GM19455 (cell line): ENCODE measurements at regions not wholly inside any gene's neighbourhood (a gene's known extent, or its start where the extent isn't known, plus 50 kb on each side); places are given as distances from the start of the nearest gene placed in this dataset.

Source experiments
- ATAC-seq: cut with Tn5 transposase; IDR thresholded peaks from one replicate; pipeline ENCODE4 v1.9.1; 2021; ENCODE audit not compliant: unreplicated experiment

GRCh38 chr6:23340271-23340670 lies 770.9 kb downstream of the HDGFL1 start:
- no peak for ATAC-seq

DNA sequence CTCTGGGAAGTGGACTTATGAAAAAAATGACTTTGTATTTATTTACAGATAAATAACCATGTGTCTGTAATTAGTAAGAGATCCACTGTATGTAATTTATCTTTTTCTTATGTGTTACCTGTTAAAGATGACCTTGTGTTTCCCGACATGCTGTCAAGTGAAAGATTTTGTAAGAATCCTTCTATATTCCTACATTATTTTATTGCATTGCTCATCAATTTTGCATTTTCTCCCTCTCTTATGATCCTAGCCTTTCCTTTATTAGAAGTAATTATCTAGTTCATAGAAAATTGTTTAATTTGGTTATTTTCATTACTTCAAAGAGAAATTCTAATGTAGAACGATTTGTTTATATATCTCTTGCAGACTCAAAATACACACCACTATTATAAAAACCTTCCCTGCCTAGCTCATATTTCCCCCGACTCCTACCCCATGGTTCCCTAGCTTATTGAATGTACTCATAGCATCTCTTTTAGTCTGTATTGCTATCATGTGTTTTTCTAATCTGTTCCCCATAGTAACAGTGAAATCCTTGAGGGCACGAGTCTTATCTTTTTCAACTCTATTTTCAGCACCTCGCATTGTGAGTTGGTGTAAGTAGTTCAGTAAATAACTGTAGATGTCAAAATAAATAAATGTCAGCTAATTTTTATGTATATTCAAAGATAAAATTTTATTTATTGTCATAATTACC lies 774.4 kb downstream of the HDGFL1 start:
- ATAC-seq, result no peak

GRCh38 chr6:23348185-23348584 lies 777.8 kb upstream of the NRSN1 start:
- no peak for ATAC-seq

DNA sequence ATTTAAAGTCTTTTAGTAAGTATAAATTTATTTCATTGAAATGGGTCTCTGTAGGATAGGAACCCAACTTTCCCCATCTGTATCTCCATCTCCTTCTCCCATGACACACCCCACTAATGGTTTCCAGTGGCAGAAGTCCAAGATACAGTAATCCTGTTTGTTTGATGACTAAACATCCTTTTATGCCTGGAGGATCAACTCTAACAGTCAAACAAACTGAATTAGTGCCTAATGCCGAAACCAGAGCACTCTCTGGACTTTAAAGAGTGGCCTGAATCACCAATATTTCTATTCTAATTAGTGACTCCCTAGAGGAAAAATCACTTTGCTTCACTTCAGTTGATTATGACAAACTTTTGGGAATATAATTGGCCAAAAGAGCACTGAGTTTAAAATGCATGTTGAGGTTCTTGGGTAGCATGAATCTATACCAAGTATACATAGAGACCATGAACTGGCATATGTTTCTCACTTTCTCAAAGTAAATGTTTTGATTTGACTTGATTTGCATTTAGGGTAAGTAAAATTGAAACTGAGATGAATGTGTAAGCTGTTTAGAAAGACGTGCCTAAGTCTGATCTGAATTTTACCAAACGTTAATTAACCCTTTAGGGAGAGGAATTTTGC lies 776.4 kb upstream of the NRSN1 start:
- ATAC-seq, result no peak

DNA sequence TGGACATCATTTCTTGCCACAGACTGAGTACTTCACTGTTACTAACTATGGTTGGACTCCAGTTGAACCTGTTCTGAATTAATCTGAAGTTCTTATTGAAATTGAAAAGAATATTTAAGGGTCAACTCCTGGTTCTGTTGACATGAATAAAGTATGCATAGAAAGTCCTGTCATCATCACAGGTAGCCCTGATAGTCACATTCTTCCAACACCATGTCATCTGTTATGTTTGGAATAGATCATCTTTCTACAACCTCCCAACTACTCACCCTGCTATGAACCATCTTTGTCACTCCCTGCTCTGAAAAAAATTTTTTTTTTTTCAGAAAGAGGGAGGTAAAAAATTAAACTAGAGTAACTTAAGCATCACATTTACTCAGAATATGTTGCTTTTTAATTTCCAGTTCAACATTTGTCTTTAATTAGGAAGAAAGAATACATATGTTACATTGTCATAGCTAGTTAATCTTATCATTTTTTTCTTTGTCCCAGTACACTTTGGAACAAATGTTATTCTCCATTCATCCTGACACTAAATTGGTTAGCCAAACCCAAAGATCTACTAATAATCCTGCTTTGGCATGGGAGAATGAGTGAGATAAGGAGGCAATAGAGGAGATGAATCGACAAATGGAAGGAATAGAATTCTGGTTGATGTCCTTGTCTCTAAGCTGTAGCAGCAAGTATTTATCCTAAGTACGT lies 775.1 kb upstream of the NRSN1 start:
- no peak for ATAC-seq

DNA sequence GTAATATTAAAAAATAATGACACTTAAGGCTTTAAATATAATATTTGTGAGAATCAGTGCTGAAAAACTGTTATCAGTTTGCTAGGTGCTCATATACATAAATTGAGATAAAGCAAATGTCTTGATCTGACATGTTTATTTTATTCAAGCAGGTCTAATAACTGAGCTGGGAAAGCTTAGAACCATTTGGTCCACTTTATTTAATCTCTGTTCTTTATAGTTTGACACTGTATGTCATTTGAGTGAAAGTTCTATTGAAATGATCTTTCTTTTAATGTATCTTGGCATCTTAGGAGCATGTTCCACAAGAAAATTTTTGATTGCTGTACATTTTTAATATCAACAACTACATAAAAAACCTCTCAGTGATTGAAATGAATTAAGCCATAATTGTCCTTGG lies 772.0 kb upstream of the NRSN1 start:
- no peak for ATAC-seq

DNA sequence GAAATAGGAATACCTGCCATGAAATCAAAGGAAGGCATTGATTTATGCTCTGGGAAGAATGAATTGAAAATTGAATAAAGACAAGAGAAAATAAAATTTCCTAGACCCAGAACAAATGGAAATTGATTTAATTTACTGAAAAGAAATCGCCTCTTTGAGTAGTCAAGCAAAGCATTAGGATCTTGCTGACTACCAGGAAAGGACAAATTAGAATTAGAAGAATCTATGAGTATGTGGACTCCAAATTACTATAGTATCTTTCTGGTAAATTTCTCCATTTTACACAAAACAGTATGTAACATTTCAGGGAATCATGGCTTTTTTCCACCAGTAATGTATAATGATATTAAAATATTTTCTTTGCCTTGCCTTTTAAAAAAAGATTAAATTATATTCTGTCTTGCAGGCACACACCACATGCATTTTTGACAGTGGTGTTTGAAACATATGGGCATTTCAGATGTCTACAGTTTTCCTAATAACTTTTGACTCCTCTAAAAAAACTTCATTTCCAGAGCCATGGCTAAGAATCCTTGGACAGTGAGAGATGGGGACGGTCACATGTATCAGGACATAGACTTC lies 768.7 kb upstream of the NRSN1 start:
- ATAC-seq, result no peak

DNA sequence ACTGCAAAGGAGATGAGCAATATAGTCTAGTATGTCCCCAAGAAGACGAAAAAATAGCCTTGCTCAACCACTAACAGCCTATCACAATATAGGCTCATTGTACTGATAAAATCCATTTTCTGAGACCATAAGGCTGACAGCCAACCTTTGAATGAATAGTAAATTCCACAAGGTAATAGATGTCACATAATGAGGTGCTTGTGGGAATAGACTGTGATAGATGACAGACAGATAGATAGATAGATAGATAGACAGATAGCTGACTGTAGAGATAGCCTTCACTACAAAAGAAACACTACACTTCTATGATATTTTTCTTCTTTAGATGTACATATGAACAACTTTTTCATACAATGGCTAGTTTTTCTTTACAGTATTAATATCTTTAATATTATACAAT lies 760.3 kb upstream of the NRSN1 start:
- ATAC-seq, result no peak

- no peak for ATAC-seq
Observed at GRCh38 chr6:23367311-23367710, 758.7 kb upstream of the NRSN1 start.

DNA sequence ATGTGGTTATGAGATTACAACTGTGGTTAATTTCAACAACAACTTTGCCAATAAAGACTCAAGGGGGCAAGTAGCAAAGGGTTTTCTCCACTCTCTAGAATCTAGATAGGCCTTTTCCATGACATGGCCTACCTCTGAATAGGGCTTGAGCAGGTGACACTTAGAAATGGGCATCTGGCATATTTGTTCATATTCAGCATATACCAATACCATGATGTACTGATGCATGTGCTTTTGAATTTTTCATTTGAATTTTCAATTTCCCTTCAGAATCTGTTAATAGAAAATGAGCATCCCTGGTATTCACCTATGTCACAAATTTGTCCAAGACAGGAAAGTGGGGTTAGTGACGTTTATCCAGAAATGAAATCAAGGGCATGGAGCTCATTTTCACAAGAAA lies 757.5 kb upstream of the NRSN1 start:
- no peak for ATAC-seq

DNA sequence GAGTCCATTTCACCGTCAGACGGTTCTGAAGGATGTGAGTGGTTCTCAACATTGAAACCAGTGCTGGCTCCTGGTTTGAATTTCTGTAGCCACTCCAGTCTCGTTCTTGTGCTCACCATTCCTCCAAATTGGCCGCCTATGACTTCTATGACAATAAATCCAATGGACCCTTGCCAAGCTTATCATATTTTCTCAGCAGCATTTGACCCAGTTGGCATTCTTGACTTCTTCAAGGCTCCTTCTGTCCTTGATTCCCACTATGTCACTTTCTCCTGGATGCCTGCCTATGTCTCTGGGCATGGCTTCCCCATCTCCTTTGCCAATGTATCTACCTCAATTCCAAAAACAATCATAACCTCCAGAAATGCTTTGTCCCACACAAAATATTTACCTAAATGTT lies 756.0 kb upstream of the NRSN1 start:
- no peak for ATAC-seq

DNA sequence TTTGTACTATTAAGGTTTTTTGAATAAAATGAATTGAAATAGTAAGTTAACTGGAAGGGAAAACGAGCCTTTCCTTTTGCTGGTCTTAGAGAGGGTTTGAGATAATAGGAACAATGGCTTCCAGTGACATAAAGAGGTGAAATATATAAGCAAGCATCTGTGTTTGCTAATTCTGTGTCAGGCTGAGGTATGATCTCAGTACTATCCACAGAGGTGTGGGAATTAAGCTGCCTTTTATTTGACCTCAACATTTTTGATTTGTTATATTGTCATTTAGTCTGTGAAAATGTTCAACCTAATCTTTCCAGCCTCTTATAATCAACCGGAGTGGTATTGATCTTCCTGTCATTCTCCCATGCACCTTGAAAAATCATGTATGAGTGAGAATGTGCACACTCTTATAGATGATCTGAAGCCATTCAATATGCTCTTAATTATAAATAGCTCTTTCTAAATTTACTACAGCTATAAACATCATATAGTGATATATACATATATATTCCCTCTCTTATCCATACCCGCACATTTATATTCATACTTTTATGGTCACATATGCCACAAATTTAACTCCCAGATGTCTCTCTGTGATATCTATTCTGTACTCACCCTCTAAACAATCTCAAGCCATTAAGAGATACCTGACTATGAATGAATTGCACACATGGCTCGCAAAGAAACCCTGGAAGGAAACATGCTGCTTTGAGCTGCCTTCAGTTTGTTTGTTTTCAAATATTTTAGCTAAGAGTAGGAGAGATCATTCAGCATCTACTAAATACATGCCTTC lies 754.7 kb upstream of the NRSN1 start:
- no peak for ATAC-seq

GRCh38 chr6:23377830-23378229 lies 748.2 kb upstream of the NRSN1 start:
- no peak for ATAC-seq

GRCh38 chr6:23380465-23380864 lies 745.5 kb upstream of the NRSN1 start:
- ATAC-seq, result no peak

DNA sequence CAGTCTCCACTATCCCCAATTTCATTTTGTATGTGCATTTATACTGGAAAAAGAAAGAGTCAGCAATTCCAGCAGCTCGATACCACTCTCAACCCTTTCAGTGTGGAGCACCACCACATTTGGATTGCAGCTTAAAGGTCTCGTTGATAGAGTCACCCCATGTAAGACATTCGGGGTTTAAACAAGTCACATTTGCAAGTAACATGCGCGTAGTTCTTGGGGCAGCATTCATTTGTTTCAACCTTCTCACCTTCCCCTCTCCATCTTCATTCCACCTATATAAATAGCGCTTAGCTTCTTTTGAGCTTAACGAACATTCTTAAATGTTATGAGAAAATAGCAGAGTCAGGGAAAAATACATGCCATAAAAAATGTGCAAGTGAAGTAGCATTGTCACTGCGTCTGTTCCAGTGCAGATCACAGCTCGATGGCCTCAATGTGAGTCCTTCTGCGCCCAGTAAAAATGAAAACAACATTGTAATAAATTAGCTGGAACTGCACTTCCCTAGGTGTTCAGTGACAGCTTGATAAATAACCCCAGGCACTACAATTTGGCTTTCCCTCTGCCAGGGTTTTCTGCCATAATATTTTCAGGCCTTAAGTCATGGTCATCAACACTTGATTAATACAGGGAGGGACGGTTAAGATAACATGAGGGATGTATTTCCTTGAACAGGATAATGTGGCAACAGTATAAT lies 737.8 kb upstream of the NRSN1 start:
- no peak for ATAC-seq

- no peak for ATAC-seq
Observed at GRCh38 chr6:23389386-23389785, 736.6 kb upstream of the NRSN1 start.

- no peak for ATAC-seq
Observed at GRCh38 chr6:23390221-23390620, 735.8 kb upstream of the NRSN1 start.

DNA sequence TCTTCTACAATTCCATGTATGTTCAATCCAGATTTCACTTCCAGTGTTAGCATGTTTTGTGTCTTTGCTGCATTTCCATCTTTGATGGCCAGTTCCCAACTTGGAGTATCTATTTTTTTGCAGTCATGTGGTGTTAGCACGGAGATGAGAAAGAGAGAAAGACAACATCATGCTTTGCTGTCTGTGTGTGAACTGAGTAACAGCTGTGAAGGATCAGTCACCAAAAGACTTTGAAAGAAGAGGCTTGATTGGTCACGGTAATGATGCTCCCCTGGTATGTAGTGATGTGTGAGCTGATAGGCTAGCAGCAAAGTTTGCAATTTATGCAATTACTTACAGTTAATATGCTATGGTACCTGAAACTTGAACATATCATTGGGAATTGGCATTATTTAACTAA lies 731.3 kb upstream of the NRSN1 start:
- no peak for ATAC-seq

- no peak for ATAC-seq
Observed at GRCh38 chr6:23395381-23395780, 730.6 kb upstream of the NRSN1 start.

GRCh38 chr6:23396949-23397348 lies 729.1 kb upstream of the NRSN1 start:
- no peak for ATAC-seq

- no peak for ATAC-seq
Observed at GRCh38 chr6:23403460-23403859, 722.6 kb upstream of the NRSN1 start.
